A673 (cell line): ENCODE measurements at regions not wholly inside any gene's neighbourhood (a gene's known extent, or its start where the extent isn't known, plus 50 kb on each side); places are given as distances from the start of the nearest gene placed in this dataset.
"Not testable (repeated sequence)": the region's sequence is repeated elsewhere in the genome, so short reads cannot be mapped to it uniquely, and the experiment has no call there.

Experiments
- CTCF ChIP-seq: fragments of 300-800, 200-600 bp; sonication (generic); conservative IDR thresholded peaks from 2 replicates; pipeline ENCODE4 v1.5.1; 2017; ENCODE audit warnings: low read depth, mild to moderate bottlenecking, antibody characterized with exemption, low read length, moderate library complexity, mixed read lengths
- EZH2 ChIP-seq: fragments of 200-600 bp; sonication (generic); IDR thresholded peaks from 2 replicates; pipeline ENCODE4 v1.6.1; 2017; ENCODE audit warnings: borderline replicate concordance, low read depth, mild to moderate bottlenecking, mixed read lengths, antibody characterized with exemption, low read length; ENCODE audit not compliant: poor library complexity, severe bottlenecking

- not testable (repeated sequence) for TF ChIP-seq CTCF, EZH2
Observed at GRCh38 chr22:10708175-10708574, 4819.8 kb upstream of the OR11H1 start.
